ENCODE measurements at regions not wholly inside any gene's neighbourhood (a gene's known extent, or its start where the extent isn't known, plus 50 kb on each side); places are given as distances from the start of the nearest gene placed in this dataset.

DNA sequence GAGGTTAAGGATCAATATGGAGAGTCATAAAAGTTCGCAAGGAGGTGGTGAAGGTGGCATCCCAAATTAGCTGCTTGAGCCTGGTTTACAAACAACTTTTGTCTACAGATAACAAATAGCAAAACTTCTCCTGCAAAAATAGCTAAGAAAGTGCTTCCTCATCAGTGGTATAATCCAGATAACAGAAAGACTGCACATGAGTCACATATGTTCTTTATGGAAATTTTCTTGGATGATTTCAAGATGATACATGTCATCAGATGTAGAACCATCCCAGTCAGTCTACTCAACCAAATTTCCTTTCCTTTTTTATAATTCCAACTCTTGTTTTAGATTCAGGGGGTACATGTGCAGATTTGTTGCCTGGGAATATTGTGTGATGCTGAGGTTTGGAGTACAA, 133.0 kb downstream of the BTG1 start:
- Histone ChIP-seq H3K4me1 (no peaks in the 10 kb centered on the region), H3K36me3 (no peaks in the 10 kb centered on the region), H3K4me3 (no peak overlapping the region), H3K9me3 (no peaks in the 10 kb centered on the region), H3K27me3 (no peaks in the 10 kb centered on the region), H3K27ac (no peak overlapping the region)
- intact Hi-C loops (cut with DNase I; ENCODE audit: low total_unique reads), result no loop called here
- TF ChIP-seq, protein P1, sequence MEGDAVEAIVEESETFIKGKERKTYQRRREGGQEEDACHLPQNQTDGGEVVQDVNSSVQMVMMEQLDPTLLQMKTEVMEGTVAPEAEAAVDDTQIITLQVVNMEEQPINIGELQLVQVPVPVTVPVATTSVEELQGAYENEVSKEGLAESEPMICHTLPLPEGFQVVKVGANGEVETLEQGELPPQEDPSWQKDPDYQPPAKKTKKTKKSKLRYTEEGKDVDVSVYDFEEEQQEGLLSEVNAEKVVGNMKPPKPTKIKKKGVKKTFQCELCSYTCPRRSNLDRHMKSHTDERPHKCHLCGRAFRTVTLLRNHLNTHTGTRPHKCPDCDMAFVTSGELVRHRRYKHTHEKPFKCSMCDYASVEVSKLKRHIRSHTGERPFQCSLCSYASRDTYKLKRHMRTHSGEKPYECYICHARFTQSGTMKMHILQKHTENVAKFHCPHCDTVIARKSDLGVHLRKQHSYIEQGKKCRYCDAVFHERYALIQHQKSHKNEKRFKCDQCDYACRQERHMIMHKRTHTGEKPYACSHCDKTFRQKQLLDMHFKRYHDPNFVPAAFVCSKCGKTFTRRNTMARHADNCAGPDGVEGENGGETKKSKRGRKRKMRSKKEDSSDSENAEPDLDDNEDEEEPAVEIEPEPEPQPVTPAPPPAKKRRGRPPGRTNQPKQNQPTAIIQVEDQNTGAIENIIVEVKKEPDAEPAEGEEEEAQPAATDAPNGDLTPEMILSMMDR (IDR thresholded peaks at IDR 0.05), result no peak
- TF ChIP-seq POLR2A (IDR thresholded peaks at IDR 0.05), result no peak
- DNase-seq, result no peak

DNA sequence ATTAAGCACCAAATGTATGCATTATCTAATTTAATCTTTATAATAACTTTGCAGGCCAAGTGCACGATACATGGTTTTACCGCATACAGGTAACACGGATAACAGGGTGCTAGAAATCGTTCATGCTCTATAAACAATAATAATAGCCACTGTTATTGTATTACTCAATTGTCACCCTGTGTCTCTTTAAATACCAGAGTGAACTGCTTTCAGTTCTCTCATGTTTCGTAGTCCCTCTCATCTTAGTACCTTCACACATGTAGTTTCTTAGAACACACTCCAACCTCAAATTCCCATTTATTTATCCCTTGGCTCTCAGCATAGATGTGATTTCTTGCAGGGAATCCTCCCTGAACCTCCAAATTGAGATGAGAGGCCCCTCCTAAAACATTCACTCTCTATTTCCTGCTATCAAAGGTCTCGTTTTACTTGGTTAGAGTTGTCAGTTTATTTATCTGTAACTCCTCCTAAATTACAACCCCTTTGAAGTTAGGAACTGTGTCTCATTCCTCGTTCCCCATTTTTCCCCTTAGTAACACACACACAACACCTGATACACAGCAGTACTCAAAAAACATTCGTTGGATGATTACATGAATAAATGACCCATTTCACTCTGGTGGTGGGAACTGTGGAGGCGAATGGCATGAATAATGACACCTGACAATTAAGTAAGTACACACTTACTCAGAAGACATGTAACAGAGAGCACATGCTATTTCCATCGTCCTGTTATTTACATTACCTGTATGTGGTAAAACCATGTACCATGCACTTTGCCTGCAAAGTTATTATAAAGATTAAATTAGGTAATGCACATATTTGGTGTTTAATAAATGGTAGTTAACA, 134.6 kb downstream of the BTG1 start:
- Histone ChIP-seq H3K4me1 (no peaks in the 10 kb centered on the region), H3K27ac (no peak overlapping the region), H3K36me3 (no peaks in the 10 kb centered on the region), H3K27me3 (no peaks in the 10 kb centered on the region), H3K4me3 (no peak overlapping the region), H3K9me3 (no peaks in the 10 kb centered on the region)
- intact Hi-C loops (cut with DNase I; ENCODE audit: low total_unique reads), result no loop called here
- DNase-seq, result no peak
- TF ChIP-seq POLR2A (IDR thresholded peaks at IDR 0.05), result no peak
- TF ChIP-seq, protein P1 (IDR thresholded peaks at IDR 0.05), result no peak

DNA sequence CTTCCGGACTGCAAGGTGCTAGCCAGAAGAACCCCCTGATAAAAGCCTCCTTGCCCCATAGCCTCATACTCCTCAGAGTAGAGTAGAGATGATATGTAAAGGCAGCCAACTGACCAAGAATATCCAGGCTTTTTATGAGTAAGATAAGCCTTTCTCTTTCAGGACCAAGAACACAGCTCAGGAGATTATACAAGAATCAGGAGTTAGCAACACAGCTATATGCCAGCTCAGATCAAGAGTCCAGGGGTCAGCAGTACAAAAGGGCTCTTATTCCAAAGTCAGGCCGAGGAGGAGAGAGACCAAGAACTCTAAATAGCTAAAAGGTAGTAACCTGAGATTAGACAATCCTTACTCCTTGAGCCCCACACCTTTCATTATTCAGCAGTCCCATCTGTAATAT, 135.3 kb downstream of the BTG1 start:
- H3K36me3 ChIP-seq, result no peaks in the 10 kb centered on the region
- no peak for DNase-seq
- intact Hi-C loops (cut with DNase I; ENCODE audit: low total_unique reads), result no loop called here
- H3K27ac ChIP-seq, result no peak overlapping the region
- H3K4me3 ChIP-seq, result no peak overlapping the region
- H3K27me3 ChIP-seq, result no peaks in the 10 kb centered on the region
- H3K9me3 ChIP-seq, result no peaks in the 10 kb centered on the region
- no peaks in the 10 kb centered on the region for H3K4me1 ChIP-seq
- TF ChIP-seq, protein P1 (IDR thresholded peaks at IDR 0.05), result no peak
- TF ChIP-seq POLR2A (IDR thresholded peaks at IDR 0.05), result no peak

DNA sequence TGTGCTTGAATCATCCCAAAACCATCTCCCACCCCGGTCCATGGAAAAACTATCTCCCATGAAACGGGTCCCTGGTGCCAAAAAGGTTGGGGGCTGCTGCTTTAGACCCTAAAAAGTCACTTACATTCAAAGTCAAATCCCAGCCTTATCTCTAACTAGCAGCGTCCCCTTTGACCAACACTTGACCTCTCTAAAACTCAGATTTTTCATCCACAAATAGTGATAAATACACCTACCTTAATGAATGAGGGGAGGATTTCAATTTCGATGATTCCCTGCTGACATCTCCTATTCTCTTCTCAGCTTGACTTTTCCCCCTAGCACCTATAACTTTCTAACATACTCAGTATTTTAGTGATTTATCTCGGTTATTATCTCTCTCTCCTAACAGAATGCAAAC, 137.3 kb downstream of the BTG1 start:
- H3K4me1 ChIP-seq, result peaks cover 0 to 3% of the 10 kb centered on the region in 2 donors
- no peaks in the 10 kb centered on the region for H3K27me3 ChIP-seq
- DNase-seq, result no peak
- intact Hi-C loops (cut with DNase I; ENCODE audit: low total_unique reads), result no loop called here
- H3K27ac ChIP-seq, result peak overlapping the region in 1 of 2 donors; percentile 1
- TF ChIP-seq, protein P1 (IDR thresholded peaks at IDR 0.05), result no peak
- no peak for TF ChIP-seq POLR2A (IDR thresholded peaks at IDR 0.05)
- H3K9me3 ChIP-seq, result no peaks in the 10 kb centered on the region
- H3K4me3 ChIP-seq, result no peak overlapping the region
- H3K36me3 ChIP-seq, result no peaks in the 10 kb centered on the region

DNA sequence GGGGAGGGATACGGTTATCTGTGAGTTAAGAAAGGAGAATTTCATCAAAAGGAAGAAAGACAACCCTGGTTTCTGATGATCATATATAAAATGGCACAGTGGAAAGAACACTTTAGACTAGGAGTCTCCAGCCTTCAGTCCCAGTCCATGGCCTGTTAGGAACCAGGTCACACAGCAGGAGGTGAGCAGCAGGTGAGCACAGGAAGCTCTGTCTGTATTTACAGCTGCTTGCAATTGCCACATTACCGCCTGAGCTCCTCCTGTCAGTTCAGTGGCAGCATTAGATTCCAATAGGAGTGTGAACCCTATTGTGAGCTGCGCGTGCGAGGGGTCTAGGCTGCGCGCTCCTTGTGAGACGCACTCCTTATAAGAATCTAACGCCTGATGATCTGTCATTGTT, 137.9 kb downstream of the BTG1 start:
- peaks cover 0 to 3% of the 10 kb centered on the region in 2 donors for H3K4me1 ChIP-seq
- intact Hi-C loops (cut with DNase I; ENCODE audit: low total_unique reads), result no loop called here
- no peak overlapping the region for H3K4me3 ChIP-seq
- TF ChIP-seq POLR2A (IDR thresholded peaks at IDR 0.05), result no peak
- TF ChIP-seq, protein P1 (IDR thresholded peaks at IDR 0.05), result no peak
- H3K36me3 ChIP-seq, result no peaks in the 10 kb centered on the region
- DNase-seq, result no peak
- H3K27ac ChIP-seq, result no peak overlapping the region
- H3K27me3 ChIP-seq, result no peaks in the 10 kb centered on the region
- H3K9me3 ChIP-seq, result no peaks in the 10 kb centered on the region

All from uterus (tissue), 3 donors.